ENCODE measurements at regions not wholly inside any gene's neighbourhood (a gene's known extent, or its start where the extent isn't known, plus 50 kb on each side); places are given as distances from the start of the nearest gene placed in this dataset.
"Not testable (repeated sequence)": the region's sequence is repeated elsewhere in the genome, so short reads cannot be mapped to it uniquely, and the experiment has no call there.

DNA sequence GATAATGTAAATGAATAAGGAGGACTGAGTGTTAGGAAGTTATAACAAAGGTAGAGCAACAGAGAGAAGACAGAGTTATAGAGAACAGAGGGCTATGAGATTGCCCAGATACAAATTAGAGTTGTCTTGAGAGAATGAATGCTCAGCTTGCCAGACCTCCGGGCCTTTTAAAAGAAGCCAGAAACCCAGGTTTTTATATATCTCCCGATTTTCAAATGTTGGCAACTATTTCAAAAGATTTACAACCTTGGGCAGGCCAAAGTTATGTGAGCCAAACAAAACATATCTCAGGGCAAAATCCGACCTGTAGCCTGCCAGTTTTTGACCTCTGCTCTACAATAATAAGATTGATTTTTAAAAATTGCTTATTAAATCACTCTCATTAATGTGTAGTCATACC is 573.1 kb upstream of the SLC10A2 start:
- intact Hi-C loops (cut with micrococcal nuclease), result no loop called here

DNA sequence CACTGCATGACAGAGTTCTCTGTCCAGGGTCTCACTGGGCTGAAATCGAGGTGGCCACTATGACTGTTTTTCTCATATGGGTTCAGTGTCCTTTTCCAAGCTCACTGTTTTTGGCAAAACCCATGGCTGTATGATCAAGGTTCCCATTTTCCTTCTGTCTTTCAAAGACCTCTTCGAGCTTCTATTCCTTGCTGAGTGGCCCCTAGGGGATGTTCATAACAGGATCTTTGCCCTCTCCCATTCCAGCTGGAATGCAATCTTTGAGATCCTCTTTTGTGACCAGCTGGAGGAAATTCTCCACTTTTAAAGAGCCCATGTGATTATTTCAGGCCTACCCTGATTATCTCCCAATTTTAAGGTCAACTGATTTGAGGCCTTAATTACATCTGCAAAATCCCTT is 572.5 kb upstream of the SLC10A2 start:
- intact Hi-C loops (cut with micrococcal nuclease), result no loop called here

DNA sequence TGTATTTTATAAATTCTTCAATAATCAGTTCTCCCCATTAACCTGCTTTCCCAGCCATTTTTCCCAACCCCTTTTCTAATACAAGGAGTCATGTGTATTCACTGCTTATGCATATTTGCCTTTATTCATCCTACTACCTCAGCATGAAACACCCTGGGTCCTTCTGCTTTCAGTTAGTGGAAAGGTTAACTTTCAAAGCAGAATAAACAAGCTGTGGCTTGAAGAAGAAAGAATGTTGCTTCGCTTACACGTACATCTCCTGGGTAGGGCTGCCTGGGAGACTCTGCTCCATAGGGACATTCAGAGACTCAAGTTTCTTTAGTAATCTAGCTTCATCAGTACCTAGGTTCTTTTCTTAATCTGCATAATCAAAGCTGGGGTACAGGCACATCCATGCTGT is 567.8 kb upstream of the SLC10A2 start:
- intact Hi-C loops (cut with micrococcal nuclease), result no loop called here

DNA sequence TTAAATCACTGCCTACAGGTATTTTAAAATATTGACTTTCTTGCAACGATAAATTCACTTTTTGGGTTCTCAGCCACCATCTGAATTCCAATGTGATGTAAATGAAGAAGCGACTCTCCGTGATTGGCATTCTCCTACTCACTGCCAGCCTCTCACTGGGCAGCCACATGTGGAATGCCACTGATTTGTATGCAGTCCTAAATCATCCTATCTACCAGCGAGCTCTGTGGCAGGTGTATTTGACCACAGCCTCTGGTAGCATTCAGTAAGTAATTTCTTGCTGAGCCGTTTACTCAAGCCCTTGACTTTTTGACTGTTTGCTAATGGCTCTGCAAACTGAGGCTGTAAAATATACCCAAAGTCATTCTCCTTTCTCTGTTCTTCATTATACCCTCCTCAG is 559.0 kb upstream of the SLC10A2 start:
- intact Hi-C loops (cut with micrococcal nuclease), result no loop called here

DNA sequence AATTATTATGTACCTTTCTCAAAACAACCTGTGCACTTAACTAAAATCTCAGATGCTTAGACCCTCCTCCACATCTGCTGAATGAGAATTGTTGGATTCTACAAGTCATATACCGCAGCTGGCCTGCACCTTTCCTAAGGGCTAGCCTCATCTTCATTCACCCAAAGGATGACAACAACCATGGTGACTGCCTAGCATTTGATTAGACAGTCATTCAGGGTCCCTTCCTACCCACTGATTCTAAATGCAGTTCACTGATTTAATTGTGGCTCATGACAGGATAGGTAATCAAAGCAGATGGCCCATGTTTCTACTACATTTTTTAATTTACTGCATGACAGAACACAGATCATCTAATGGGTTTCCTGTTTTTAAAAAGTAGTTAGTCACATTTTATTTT is 551.9 kb upstream of the SLC10A2 start:
- intact Hi-C loops (cut with micrococcal nuclease), result no loop called here

DNA sequence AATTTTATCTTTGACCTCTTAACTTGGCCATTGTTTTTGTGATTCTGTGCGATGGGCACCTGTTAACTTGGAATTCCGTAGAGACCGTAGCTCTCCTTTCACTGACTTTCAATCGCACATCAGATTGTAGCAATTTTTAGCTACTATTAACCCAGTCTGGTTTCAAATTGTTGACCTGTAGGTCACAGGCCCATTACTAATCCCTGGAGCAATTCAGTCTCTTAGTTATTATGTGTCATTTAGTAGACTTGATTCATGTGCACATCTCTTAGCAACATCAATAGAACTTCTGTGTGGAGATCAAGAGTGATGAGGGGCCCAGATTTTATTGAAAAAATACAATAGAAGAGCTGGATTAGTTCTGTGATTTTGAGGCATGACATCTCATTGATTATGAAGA is 549.6 kb upstream of the SLC10A2 start:
- intact Hi-C loops (cut with micrococcal nuclease), result no loop called here

DNA sequence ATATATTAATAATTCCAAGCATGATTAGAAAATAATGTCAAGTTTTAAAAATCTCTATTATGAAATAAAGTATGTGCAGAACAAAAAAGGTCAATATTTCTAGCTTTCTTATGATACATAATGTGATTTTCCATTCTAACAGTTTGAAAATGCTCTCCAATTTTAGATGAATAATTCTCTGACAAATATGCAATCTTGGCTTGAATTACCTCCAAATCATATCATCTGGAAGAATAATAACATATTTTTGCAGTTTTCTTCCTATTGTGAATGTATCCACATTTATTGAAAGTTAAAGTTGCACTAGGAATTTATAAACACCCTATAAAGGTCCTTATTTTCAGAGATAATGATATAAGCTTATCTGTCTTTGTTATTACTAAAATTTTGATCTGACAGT is 548.5 kb upstream of the SLC10A2 start:
- intact Hi-C loops (cut with micrococcal nuclease), result no loop called here

DNA sequence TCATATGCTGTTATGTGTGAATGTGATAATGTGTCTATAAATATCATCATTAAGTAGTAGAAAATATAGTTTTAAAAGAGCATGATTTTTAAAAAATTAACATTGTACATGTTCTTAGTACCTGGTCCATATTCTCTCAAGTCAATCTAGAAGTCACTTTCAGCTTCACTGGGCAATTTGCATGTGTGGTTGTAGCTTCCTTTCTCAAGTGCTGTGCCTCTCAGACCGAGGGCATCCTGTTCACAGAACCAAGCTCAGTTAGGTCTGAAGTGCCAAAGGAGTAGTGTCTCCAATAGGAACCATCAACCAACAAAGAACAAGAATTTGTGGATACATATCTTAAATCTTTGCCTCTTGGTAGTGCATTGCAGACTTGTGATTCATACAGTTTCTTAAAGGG is 541.8 kb upstream of the SLC10A2 start:
- intact Hi-C loops (cut with micrococcal nuclease), result no loop called here

DNA sequence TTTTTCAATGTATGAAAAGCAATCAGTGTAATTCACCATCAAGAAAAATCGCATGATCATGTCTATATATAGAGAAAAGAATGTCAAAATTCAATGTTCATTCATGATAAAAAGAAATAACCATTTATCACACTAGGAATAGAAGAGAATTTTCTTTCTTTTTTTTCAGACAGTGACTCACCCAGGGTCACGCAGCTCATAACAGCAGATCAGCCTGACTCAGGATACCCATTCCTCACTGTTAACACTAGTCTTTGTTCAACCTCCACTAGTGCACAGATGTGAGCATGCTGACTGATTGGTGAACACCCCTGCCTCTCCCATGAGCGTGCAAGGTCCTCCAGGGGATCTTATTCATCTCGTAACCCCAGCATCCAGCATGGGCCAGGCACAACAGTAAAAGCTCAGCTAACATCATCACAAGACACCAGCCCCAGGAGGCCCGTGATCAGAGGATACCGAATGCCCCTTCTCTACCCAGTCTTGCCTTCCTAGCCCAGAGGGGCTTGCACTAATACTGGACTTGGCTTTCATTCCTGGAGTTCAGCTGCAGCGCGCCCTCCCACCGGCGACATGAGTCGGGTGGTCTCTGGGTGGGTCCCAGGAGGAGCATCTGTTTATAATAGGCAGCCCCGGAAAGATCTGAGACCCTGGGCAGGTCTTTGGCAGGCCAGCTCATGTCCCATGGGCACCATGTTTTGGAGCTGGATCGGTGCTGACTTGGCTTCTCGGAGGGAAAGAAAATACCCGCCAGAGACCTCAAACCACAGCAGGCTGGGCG is 539.5 kb upstream of the SLC10A2 start:
- intact Hi-C loops (cut with micrococcal nuclease), result no loop called here

DNA sequence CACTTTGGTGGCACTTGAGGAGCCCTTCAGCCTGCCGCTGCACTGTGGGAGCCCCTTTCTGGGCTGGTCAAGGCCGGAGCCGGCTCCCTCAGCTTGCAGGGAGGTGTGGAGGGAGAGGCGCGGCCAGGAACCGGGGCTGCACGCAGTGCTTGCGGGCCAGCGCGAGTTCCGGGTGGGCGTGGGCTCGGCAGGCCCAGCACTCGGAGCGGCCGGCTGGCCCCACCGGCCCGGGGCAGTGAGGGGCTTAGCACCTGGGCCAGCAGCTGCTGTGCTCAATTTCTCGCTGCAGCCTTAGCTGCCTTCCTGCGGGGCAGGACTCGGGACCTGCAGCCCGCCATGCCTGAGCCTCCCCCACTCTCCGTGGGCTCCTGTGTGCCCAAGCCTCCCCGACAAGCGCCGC is 533.7 kb upstream of the SLC10A2 start:
- intact Hi-C loops (cut with micrococcal nuclease), result not testable (repeated sequence)

DNA sequence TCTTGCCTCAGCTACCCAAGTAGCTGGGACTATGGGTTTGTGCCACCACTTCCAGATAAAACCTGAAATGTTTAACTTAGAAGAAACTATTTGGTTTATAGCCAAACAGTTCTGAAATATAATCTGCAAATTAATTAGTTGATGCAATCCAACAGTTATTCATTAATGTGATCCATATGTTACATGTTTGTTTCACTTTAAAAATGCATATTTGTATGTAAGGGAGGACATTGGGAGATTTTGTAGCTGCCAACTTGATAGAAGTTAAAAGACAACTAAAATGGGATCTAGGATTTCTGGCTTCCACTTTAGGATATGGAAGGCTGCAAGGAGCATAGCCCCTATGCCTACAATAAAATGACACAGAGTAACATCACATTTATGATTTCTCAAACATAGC is 532.5 kb upstream of the SLC10A2 start:
- intact Hi-C loops (cut with micrococcal nuclease), result no loop called here

DNA sequence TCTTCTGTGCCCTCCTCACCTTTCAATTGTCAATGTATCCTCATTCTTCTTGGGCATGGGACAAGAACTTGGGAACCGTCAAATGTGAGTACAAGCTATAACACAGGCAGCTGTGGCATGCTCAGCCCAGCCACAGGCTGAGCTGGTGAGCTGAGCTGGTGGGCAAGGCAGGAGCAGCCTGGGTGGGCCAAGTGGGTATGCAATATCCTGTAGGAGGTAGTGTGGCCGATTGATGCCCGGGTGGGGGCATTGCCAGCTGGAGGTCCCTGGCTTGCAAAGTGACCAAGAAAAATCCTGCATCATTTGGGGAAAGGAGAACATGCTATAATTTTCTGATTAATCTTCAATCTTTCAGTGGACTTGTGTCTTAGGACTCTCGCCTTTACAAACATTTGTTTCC is 507.2 kb upstream of the SLC10A2 start:
- intact Hi-C loops (cut with micrococcal nuclease), result no loop called here

DNA sequence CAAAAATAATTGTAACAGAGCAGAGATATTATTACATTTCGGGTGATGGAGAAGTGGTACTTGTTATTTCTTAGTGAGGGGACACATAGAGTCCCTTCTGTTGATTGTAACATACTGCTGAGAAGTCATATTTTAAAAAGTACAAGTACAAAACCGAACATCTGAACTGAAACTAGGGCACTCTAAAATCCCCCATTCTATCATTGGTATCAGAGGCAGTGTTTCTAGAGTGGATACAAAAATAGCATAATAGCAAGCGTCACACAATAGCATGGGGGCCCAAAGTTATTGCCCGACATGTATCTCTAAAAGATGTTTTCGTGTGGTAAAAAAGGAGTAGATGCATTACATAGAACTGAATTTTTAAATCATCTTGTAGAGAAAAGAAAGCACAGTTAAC is 502.1 kb upstream of the SLC10A2 start:
- intact Hi-C loops (cut with micrococcal nuclease), result no loop called here

DNA sequence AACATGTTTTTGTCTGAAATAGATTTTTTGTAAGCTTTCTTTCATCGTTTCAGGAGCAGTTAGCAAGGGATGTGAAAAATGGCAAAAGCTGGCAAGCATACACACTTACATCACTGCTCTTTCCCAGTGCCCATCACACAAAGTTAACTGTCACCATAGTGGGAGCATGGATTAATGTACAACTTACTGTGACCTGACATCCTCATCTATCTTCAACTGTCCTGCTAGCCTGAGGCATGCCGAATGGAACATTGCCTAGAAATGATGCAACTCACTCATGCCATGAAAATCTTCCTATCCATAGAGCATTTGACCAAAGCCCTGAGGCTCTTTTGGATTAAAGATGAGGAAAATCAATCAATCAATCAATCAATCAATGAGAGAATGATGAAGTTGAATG is 491.7 kb upstream of the SLC10A2 start:
- intact Hi-C loops (cut with micrococcal nuclease), result no loop called here

DNA sequence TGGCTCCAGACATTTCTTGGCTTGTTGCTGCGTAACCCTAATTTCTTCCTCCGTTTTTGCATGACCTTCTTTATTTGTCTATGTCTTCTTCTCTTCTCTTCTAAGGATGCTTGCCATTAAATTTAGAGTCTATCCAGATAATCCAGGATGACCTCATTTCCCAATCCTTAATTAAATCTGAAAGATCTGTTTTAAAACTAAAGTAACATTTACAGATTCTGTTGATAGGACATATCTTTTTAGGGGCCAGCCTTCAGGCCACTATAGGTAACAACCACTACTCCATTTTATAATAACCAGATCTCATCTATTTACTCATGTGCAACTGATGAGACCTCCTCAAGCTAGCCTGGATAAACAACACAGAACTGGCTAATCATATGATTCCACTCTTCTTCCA is 490.5 kb upstream of the SLC10A2 start:
- intact Hi-C loops (cut with micrococcal nuclease), result no loop called here

DNA sequence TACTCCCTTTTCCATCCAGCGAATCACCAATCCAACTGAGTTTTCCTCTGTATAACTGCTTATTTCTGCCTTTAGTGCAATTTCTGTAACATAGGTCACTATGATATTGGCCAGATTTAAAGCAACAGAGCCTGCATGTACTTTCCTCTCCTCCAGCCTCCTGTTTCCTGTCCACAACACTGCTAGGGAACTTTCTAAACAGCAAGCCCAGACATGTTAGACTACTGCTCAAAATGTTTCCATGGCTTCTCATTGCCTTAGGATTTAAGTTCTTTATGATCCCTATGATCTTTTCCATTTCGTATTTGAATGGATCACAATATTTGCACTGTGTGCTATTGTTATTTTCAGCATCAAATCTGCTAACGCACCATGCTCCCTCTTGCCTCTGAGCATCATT is 481.7 kb upstream of the SLC10A2 start:
- intact Hi-C loops (cut with micrococcal nuclease), result no loop called here

DNA sequence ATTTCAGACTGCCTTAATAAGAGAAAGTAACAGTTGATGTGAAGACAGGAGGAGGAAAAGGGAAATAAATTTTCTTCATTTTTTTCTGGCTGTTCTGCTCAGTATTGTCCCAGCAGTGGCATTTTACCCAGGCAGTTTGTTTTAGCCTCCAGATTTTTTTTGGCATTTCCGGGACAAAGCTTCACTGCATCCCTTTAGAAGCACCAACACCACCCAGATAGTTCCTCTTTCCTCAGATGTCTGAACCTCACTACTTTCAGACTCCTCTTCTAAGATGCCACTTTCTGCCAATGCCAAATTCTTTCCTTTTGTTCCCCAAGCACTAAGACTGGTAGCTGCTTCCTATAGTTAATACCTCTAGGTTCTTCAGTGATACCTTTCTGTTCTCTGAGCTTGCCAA is 480.1 kb upstream of the SLC10A2 start:
- intact Hi-C loops (cut with micrococcal nuclease), result no loop called here

DNA sequence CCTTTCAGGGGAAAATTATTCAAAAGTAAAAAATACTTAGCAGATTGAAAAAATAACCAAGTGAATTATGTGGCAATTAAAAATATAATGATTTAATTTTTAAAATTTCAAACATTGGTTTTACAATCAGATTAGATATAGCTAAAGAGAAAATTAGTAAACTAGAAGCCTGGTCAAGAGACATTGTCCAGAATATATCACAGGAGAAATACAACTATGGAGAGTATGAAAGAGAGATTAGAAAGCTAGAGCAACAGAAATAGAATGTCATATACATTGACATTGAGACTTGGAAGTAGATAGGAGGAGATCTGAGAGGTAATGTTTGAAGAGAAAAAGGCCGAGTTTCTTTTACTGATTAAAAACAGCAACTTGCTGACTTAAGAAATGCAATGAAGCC is 476.4 kb upstream of the SLC10A2 start:
- intact Hi-C loops (cut with micrococcal nuclease), result no loop called here

DNA sequence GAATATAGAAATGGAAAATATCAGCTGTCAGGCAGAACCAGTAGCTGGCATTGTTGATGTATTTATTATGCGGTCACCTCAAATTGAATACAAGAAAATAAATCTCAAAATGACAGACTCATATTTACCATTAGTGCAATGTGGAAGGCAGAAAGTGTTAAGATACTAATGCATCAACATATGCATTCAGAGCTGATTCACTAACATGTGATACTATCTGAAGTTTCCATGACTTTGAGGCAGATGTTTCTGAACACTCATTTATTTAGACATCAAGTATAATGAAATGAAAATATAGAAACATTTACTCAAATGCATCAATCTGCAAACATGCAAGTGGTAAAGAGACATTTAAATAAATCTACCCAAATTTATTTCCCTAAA is 474.2 kb upstream of the SLC10A2 start:
- intact Hi-C loops (cut with micrococcal nuclease), result no loop called here

DNA sequence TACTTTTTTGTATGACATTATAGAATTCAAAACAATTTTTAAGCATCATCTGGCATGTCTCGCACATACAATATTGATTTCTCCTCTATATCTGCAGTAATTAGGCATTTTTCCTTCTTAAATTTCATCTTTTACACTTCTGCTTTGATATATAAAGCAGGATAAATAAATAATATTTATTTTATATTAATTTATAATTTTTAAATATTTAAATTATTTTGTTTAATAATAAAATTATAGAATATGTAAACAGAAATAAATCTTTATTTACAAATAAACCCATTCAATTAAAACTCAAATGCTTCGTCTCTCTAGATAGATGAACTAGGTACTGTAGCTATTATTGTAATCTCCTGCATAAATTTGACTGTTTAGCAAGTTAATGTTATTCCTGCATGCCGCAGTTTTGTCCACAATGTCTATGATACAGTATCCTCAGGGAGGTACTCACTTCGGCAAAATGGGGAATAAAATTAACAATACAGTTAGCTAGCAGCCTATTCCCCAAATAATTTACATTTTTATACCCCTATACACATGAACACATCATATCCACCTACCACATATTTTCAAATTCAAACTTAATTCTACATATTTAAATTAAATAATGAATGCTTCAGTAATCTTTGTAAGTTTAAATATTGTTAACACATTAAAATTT is 473.6 kb upstream of the SLC10A2 start:
- intact Hi-C loops (cut with micrococcal nuclease), result no loop called here

DNA sequence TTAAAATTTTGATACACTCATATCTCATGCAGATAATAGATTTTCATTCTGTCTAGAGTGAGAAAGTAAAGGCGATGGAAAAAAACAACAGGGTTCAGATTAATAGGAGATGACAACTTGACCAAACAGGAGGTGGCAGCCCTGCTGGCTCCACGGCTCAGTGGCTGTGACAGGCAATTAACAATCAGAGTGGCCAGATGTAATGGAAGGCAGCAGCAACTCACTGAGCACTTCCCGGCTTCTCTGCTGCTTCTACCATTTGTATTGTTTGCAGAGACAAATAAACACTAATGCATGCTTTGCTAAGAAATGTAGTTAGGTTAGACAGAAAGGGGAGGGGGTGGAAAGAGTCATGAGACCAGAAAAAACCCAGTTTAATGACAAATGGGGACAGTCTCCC is 473.0 kb upstream of the SLC10A2 start:
- intact Hi-C loops (cut with micrococcal nuclease), result no loop called here

DNA sequence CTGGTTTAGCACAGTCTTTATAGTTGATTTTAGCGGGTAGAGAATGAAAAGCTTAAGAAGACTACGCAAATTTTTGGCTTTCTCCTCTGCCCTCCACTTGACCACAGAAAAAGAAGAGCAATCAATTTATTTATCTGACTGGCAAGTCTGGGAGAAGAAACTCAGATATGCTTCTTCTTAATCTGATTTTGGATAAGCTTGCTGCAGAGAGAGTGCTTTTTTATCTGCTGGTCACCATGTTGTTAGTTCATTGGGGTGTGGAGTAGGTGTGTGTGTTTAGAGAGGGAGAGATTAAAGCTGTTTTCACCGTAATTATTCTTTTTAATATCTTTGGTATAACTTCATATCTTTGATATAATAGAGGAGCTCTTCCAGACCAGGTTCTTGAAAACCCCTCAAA is 471.4 kb upstream of the SLC10A2 start:
- intact Hi-C loops (cut with micrococcal nuclease), result no loop called here

DNA sequence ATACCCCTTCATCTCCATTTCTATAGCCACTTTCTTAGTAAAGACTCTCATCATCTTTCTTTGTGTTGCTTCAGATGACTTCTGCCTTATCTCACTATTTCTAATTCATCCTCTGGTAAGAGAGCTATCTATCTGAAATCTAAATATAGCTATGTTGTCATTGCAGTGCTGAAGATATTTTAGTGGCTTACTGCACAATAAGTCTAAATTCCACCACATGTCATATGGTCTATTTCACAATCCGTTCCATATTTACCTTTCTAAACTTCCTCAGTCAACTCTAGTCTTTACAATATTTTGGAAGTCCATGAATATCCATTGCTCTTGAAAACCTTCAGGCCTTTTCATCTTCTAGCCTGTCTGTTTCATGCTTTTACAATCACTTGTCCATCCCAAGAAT is 465.1 kb upstream of the SLC10A2 start:
- intact Hi-C loops (cut with micrococcal nuclease), result no loop called here
